ENCODE measurements at regions not wholly inside any gene's neighbourhood (a gene's known extent, or its start where the extent isn't known, plus 50 kb on each side); places are given as distances from the start of the nearest gene placed in this dataset.
"Not testable (repeated sequence)": the region's sequence is repeated elsewhere in the genome, so short reads cannot be mapped to it uniquely, and the experiment has no call there.

- no peak for DNase-seq
Observed at GRCh38 chr3:15851735-15852134, 54.0 kb upstream of the ANKRD28 start.

GRCh38 chr3:15858547-15859506 lies 61.0 kb upstream of the ANKRD28 start:
- peak; percentile 29 for DNase-seq

GRCh38 chr3:15859507-15860013 lies 61.8 kb upstream of the ANKRD28 start:
- DNase-seq, result peak; percentile 81

- peak; percentile 81 for DNase-seq
Observed at GRCh38 chr3:15860014-15860934, 62.5 kb upstream of the ANKRD28 start.

GRCh38 chr3:15861163-15861562 lies 63.4 kb upstream of the ANKRD28 start:
- DNase-seq, result no peak

GRCh38 chr3:15872807-15873206 lies 75.0 kb upstream of the ANKRD28 start:
- no peak for DNase-seq

- no peak for DNase-seq
Observed at GRCh38 chr3:15873415-15873814, 75.6 kb upstream of the ANKRD28 start.

- no peak for DNase-seq
Observed at GRCh38 chr3:15875016-15875689, 77.4 kb upstream of the ANKRD28 start.

GRCh38 chr3:15876669-15877068 lies 78.9 kb upstream of the ANKRD28 start:
- no peak for DNase-seq

GRCh38 chr3:15877813-15878212 lies 80.0 kb upstream of the ANKRD28 start:
- DNase-seq, result no peak

GRCh38 chr3:15879787-15880186 lies 82.0 kb upstream of the ANKRD28 start:
- DNase-seq, result not testable (repeated sequence)

- DNase-seq, result no peak
Observed at GRCh38 chr3:15882577-15882976, 84.8 kb upstream of the ANKRD28 start.

GRCh38 chr3:15884132-15884531 lies 86.4 kb upstream of the ANKRD28 start:
- no peak for DNase-seq

- DNase-seq, result no peak
Observed at GRCh38 chr3:15886521-15886920, 88.7 kb upstream of the ANKRD28 start.

GRCh38 chr3:15887261-15887660 lies 89.5 kb upstream of the ANKRD28 start:
- no peak for DNase-seq

GRCh38 chr3:15889936-15890335 lies 92.2 kb upstream of the ANKRD28 start:
- DNase-seq, result no peak

GRCh38 chr3:15892311-15893227 lies 94.8 kb upstream of the ANKRD28 start:
- DNase-seq, result no peak

- DNase-seq, result no peak
Observed at GRCh38 chr3:15894382-15894781, 96.6 kb upstream of the ANKRD28 start.

- no peak for DNase-seq
Observed at GRCh38 chr3:15896500-15896899, 98.7 kb upstream of the ANKRD28 start.

- no peak for DNase-seq
Observed at GRCh38 chr3:15899388-15899787, 101.6 kb upstream of the ANKRD28 start.

- DNase-seq, result no peak
Observed at GRCh38 chr3:15903164-15903563, 105.4 kb upstream of the ANKRD28 start.
